Neural cell (in vitro differentiated cells): ENCODE measurements at regions not wholly inside any gene's neighbourhood (a gene's known extent, or its start where the extent isn't known, plus 50 kb on each side); places are given as distances from the start of the nearest gene placed in this dataset.

Source experiments
- H2AFZ ChIP-seq: fragments of 200-600, 300-800 bp; sonication (generic), shearing (Covaris generic); 2 replicates; pipeline ENCODE4 v1.6.0; 2014; ENCODE audit warnings: low read depth, mild to moderate bottlenecking, antibody characterized with exemption, low read length, moderate library complexity
- H3F3A ChIP-seq: fragments of 200-600 bp; shearing (Covaris generic); 2 replicates; pipeline ENCODE4 v1.6.1; 2016; ENCODE audit warnings: mild to moderate bottlenecking, moderate library complexity, mixed read lengths, antibody characterized with exemption, low read length; ENCODE audit not compliant: insufficient read depth, poor library complexity, severe bottlenecking
- H3K27ac ChIP-seq: fragments of 200-600, 300-800 bp; sonication (generic), shearing (Covaris generic); 2 replicates; pipeline ENCODE4 v1.5.1; 2014; ENCODE audit warnings: mild to moderate bottlenecking, low read length, moderate library complexity
- H3K27me3 ChIP-seq: fragments of 300-800, 200-600 bp; sonication (generic), shearing (Covaris generic); 2 replicates; pipeline ENCODE4 v1.6.0; 2014; ENCODE audit warnings: mild to moderate bottlenecking, low read depth, low read length, moderate library complexity; ENCODE audit not compliant: insufficient read depth
- H3K36me3 ChIP-seq: fragments of 300-800, 200-600 bp; sonication (generic), shearing (Covaris generic); 2 replicates; pipeline ENCODE4 v1.5.1; 2014; ENCODE audit warnings: mild to moderate bottlenecking, antibody characterized with exemption, low read length, moderate library complexity; ENCODE audit not compliant: insufficient read depth
- H3K4me2 ChIP-seq: fragments of 300-800, 200-600 bp; sonication (generic), shearing (Covaris generic); 2 replicates; pipeline ENCODE4 v1.6.0; 2014; ENCODE audit warnings: mild to moderate bottlenecking, low read length
- H3K4me3 ChIP-seq: fragments of 300-800, 200-600 bp; sonication (generic), shearing (Covaris generic); 2 replicates; pipeline ENCODE4 v1.5.1; 2014; ENCODE audit warnings: mild to moderate bottlenecking, low read length, moderate library complexity
- H3K79me2 ChIP-seq: fragments of 200-600 bp; shearing (Covaris generic); replicated peaks from 2 replicates; pipeline ENCODE4 v1.6.0; 2014; ENCODE audit warnings: mild to moderate bottlenecking, low read length, moderate library complexity; ENCODE audit not compliant: insufficient read depth
- H3K9ac ChIP-seq: fragments of 300-800, 200-600 bp; sonication (generic), shearing (Covaris generic); 2 replicates; pipeline ENCODE4 v1.6.1; 2016; ENCODE audit warnings: mild to moderate bottlenecking, low read length, mixed read lengths
- H3K9me2 ChIP-seq: fragments of 200-600 bp; shearing (Covaris generic); 2 replicates; pipeline ENCODE4 v1.6.1; 2016; ENCODE audit warnings: mild to moderate bottlenecking, low read length, mixed read lengths; ENCODE audit not compliant: insufficient read depth
- H3K9me3 ChIP-seq: fragments of 200-600, 300-800 bp; sonication (generic), shearing (Covaris generic); 2 replicates; pipeline ENCODE4 v1.6.1; 2016; ENCODE audit warnings: mild to moderate bottlenecking, mixed run types, low read length, moderate library complexity, mixed read lengths
- H4K20me1 ChIP-seq: fragments of 200-600 bp; shearing (Covaris generic); 2 replicates; pipeline ENCODE4 v1.6.1; 2016; ENCODE audit warnings: mild to moderate bottlenecking, mixed run types; ENCODE audit not compliant: insufficient read depth
- CTCF ChIP-seq: fragments of 450-650 bp; IDR thresholded peaks from 2 replicates; pipeline ENCODE4 v1.5.1; 2014; ENCODE audit warnings: antibody characterized with exemption, mild to moderate bottlenecking, moderate library complexity; ENCODE audit not compliant: poor library complexity, severe bottlenecking
- EP300 ChIP-seq: fragments of 450-650 bp; conservative IDR thresholded peaks from 2 replicates; pipeline ENCODE4 v1.6.1; 2014; ENCODE audit warnings: antibody characterized with exemption, mild to moderate bottlenecking, moderate library complexity; ENCODE audit not compliant: poor library complexity, severe bottlenecking
- EZH2 ChIP-seq: fragments of 200-600, 300-800 bp; shearing (Covaris generic), sonication (generic); IDR thresholded peaks from 2 replicates; pipeline ENCODE4 v1.6.1; 2014; ENCODE audit warnings: antibody characterized with exemption, low read length, borderline replicate concordance, mild to moderate bottlenecking; ENCODE audit not compliant: insufficient read depth, poor library complexity, severe bottlenecking
- MXI1 ChIP-seq: fragments of 450-650 bp; conservative IDR thresholded peaks from 2 replicates; pipeline ENCODE4 v1.6.1; 2014; ENCODE audit warnings: antibody characterized with exemption, mild to moderate bottlenecking; ENCODE audit not compliant: poor library complexity, severe bottlenecking
- POLR2AphosphoS5 ChIP-seq: IDR thresholded peaks from 2 replicates; pipeline ENCODE4 v1.6.1; 2012
- RAD21 ChIP-seq: fragments of 450-650 bp; conservative IDR thresholded peaks from 2 replicates; pipeline ENCODE4 v1.6.1; 2014; ENCODE audit warnings: antibody characterized with exemption, mild to moderate bottlenecking, moderate library complexity
- REST ChIP-seq: IDR thresholded peaks from 2 replicates; pipeline ENCODE4 v1.6.1; 2012; ENCODE audit warnings: borderline replicate concordance
- SMC3 ChIP-seq: fragments of 450-650 bp; conservative IDR thresholded peaks from 2 replicates; pipeline ENCODE4 v1.6.1; 2014; ENCODE audit warnings: antibody characterized with exemption, mild to moderate bottlenecking, moderate library complexity; ENCODE audit not compliant: poor library complexity
- TAF1 ChIP-seq: IDR thresholded peaks from 2 replicates; pipeline ENCODE4 v1.6.1; 2012; ENCODE audit warnings: low read depth

GRCh38 chr6:113576310-113576709 lies 280.8 kb upstream of the MARCKS start:
- H3K9ac ChIP-seq = no peak overlapping the region
- no peaks in the 10 kb centered on the region for H3K27me3 ChIP-seq
- no peaks in the 10 kb centered on the region for H3K9me2 ChIP-seq
- H3K4me3 ChIP-seq = no peak overlapping the region
- H3F3A ChIP-seq = no peaks in the 10 kb centered on the region
- H3K9me3 ChIP-seq = no peaks in the 10 kb centered on the region
- TF ChIP-seq POLR2AphosphoS5 (no peak), EP300 (no peak), CTCF (no peak), SMC3 (no peak), REST (no peak), TAF1 (no peak), MXI1 (no peak), RAD21 (no peak), EZH2 (no peak)
- H3K79me2 ChIP-seq = no peaks in the 10 kb centered on the region
- H3K4me2 ChIP-seq = no peak overlapping the region
- no peaks in the 10 kb centered on the region for H4K20me1 ChIP-seq
- H3K27ac ChIP-seq = no peak overlapping the region
- H2AFZ ChIP-seq = no peak overlapping the region
- no peaks in the 10 kb centered on the region for H3K36me3 ChIP-seq

- TF ChIP-seq RAD21 (no peak), SMC3 (no peak), EP300 (no peak), POLR2AphosphoS5 (no peak), MXI1 (no peak)
- Histone ChIP-seq H2AFZ (no peak overlapping the region), H3K4me3 (no peak overlapping the region), H3K9ac (no peak overlapping the region), H3K36me3 (no peaks in the 10 kb centered on the region), H3K27ac (no peak overlapping the region), H4K20me1 (no peaks in the 10 kb centered on the region), H3K9me3 (no peaks in the 10 kb centered on the region), H3F3A (no peaks in the 10 kb centered on the region), H3K79me2 (no peaks in the 10 kb centered on the region), H3K4me2 (no peak overlapping the region), H3K27me3 (no peaks in the 10 kb centered on the region), H3K9me2 (no peaks in the 10 kb centered on the region)
Measured at GRCh38 chr6:113578691-113579090, 278.5 kb upstream of the MARCKS start.

GRCh38 chr6:113584767-113585166 lies 272.4 kb upstream of the MARCKS start:
- H2AFZ ChIP-seq = no peak overlapping the region
- H3K9me2 ChIP-seq = no peaks in the 10 kb centered on the region
- peaks cover 3% of the 10 kb centered on the region for H3F3A ChIP-seq
- H4K20me1 ChIP-seq = no peaks in the 10 kb centered on the region
- H3K36me3 ChIP-seq = no peaks in the 10 kb centered on the region
- H3K9ac ChIP-seq = no peak overlapping the region
- H3K4me3 ChIP-seq = no peak overlapping the region
- H3K9me3 ChIP-seq = no peaks in the 10 kb centered on the region
- no peaks in the 10 kb centered on the region for H3K27me3 ChIP-seq
- no peak overlapping the region for H3K4me2 ChIP-seq
- no peak overlapping the region for H3K27ac ChIP-seq
- TF ChIP-seq EZH2 = no peak
- no peak for TF ChIP-seq POLR2AphosphoS5
- TF ChIP-seq TAF1 = no peak
- peaks cover 12% of the 10 kb centered on the region for H3K79me2 ChIP-seq
